ENCODE measurements at regions not wholly inside any gene's neighbourhood (a gene's known extent, or its start where the extent isn't known, plus 50 kb on each side); places are given as distances from the start of the nearest gene placed in this dataset.

GRCh38 chr11:70498976-70499801 is 100.9 kb downstream of the CTTN start:
- TF ChIP-seq, protein P1, sequence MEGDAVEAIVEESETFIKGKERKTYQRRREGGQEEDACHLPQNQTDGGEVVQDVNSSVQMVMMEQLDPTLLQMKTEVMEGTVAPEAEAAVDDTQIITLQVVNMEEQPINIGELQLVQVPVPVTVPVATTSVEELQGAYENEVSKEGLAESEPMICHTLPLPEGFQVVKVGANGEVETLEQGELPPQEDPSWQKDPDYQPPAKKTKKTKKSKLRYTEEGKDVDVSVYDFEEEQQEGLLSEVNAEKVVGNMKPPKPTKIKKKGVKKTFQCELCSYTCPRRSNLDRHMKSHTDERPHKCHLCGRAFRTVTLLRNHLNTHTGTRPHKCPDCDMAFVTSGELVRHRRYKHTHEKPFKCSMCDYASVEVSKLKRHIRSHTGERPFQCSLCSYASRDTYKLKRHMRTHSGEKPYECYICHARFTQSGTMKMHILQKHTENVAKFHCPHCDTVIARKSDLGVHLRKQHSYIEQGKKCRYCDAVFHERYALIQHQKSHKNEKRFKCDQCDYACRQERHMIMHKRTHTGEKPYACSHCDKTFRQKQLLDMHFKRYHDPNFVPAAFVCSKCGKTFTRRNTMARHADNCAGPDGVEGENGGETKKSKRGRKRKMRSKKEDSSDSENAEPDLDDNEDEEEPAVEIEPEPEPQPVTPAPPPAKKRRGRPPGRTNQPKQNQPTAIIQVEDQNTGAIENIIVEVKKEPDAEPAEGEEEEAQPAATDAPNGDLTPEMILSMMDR (IDR thresholded peaks at IDR 0.05; ENCODE audit: insufficient read depth, low read length, poor library complexity, severe bottlenecking), result no peak
- TF ChIP-seq EZH2phosphoT487 (conservative IDR thresholded peaks at IDR 0.05; ENCODE audit: low read length), result no peak
